HG03108 (cell line): ENCODE measurements at regions not wholly inside any gene's neighbourhood (a gene's known extent, or its start where the extent isn't known, plus 50 kb on each side); places are given as distances from the start of the nearest gene placed in this dataset.

Experiments used
- ATAC-seq: cut with Tn5 transposase; IDR thresholded peaks from one replicate; pipeline ENCODE4 v1.9.1; 2021; ENCODE audit warnings: moderate library complexity; ENCODE audit not compliant: unreplicated experiment

DNA sequence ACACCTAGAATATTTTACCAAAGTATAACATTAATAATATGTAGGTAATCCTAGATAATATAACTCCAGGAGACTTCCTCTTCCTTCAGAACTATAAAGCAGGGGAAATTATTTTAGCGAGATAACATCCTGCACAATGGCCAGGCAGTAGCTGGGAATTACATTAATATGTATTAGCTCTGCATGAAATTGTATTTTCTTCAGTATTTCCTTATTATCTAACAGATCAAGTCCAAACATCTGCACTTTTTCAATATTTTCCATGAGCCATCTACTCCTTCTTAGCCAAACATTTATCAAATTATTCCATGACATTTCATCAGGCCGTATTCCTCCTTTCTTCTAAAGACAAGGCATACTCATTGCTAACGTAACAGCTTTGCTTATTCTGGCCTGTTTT, 98.8 kb upstream of the PCDH9 start:
- no peak for ATAC-seq

DNA sequence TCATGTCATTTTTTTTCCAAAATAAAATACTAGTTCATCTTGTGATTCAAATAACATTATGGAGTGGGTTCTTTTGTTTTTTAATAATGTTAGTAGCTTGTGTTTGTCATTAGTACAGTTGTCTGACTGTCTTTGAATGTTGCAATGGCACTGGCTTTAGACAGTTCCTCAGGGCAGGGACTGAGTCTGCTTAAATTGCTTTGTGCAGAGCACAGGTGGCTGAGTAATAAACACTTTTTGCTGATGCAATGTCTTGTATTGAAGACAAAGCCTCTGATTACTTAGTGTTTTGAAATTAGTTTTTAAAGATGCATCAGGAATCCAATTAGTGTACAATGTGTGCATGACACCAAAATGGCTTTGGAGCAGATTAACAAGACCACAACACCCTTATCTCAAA, 88.7 kb upstream of the PCDH9 start:
- no peak for ATAC-seq

DNA sequence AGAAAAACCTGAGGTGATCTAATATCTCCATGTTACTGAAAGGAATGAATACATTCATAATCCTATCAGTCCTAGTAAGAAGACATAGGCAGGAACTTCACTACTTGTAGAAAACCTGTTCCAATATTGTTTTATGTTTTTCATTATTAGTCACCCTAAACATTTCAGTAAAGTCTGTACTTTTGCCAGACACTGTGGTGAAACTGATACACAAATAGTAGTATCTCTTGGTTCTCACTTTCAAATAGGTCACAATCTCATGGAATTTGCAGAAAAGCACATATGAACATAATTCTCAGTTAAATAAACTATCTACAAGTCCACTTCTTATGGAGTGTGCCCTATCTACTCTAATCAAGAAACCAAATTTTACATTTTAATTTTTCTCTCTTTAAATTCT, 88.3 kb upstream of the PCDH9 start:
- no peak for ATAC-seq

DNA sequence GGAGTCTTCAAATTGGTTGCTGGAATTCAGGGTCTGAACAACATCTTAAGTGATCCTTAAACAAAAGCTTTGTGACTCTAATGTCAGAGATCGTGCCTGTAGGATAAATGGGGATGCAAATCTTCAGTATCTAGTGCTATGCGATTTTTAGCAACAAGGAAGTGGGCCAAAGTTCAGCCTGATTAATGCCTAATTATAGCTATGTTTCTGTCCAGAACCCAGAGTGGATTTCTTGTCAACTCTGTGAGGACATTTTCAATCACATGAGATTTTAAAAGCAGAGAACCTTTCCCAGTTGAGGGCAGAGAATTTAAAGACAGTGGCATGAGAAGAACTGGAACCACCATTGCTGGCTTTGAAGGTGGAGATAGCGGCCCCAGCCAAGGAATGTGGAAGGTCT, 84.3 kb upstream of the PCDH9 start:
- no peak for ATAC-seq

DNA sequence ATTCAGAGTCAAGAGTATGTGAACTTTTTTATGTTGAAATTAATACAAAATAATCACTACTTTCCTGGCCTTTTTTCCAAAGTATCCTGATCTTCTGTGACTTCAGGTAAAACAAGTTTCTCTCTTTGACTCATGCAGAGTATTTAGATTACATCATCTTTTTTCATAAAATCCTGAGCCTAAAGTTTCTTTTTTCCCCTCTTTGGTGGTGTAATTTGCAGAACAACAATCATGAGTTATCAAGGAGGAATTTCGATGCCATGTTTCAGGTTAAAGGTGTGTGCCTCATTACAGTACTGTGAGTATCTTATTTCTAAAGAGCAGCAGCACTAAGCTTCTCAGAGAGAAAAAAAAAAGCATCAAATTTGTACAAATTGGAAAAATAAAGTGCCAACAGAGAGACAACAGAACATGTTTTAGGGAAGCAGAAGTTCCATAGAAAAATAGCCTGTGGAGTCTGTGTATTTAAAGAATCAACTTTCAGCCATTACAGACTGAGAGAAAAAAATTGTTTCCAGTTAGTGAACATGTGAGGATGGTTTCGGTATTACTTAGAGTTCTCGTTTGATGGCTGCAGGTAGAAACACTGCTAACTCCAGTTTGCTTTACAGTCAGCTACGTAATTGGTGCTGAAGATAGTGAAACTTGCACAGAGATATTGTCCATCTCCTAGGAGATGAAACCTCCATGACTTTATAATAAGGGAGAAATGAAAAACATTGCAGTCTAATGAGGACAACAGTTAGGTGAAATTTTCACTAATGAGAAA, 78.1 kb upstream of the PCDH9 start:
- ATAC-seq: no peak

DNA sequence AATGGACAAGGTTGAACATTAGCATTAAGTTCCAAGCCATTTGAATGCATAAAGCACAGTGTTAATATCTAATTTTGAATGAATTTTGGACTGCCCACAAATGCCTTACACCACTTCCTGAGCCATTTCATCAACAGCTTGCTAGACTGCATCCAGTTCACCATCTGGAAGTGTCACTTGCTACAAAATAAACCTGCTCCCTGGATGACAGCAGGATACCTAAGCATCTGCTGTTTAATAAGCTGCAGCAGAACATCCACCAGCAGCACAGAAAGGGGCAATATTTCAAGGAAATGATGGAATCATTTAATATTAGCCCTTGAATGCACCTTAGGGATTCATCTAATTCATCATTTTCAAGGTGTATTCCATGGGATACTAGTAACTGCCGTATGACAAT, 76.6 kb upstream of the PCDH9 start:
- no peak for ATAC-seq

DNA sequence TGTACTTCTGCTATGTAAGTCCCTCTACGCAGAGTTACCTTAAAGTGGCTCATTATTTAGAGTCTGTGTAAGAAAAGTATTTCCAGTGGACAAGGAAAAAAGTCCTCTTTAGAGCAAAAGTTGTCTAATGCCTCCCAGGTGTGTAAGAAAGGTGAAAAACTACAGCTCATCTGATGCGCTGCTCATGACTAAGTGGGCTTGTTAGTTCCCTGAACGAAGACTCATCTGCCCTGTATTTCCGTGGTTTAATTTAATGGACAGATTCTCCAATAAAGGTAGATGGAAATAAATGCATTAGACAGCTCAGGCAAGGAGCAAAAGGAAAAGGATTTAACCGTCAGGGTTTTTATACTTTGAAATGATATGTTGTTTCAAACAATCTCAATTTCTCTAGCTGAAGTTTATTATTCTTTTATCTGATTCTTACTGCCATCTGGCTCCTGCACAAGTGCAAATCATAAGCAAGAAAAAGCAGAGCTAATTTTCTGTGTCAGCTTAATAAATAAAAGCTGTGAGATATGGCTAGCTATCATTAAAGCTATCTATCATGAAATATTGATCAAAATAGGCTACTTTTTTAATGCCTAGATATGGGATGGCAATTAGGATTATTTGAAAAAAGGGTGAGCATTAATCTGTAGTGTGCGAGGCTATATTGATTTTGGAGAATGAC, 73.7 kb upstream of the PCDH9 start:
- no peak for ATAC-seq

DNA sequence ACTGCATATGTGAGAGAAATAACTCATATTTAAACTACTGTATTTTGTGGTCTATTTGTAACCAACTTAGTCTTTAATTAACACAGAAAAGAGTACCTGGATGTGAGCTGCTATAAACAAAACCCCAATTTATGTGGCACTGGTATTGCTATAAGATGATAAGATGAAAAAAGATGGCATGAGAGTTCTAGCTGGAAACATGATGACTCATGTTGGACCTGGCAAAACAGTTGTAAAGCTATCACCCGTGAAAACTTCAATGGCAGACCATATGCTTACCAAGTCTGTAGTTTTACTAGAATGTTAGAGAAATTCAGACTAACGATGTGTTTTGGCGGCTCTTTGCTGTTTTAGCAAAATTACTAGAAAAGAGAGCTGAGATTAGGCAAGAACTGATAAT, 69.6 kb upstream of the PCDH9 start:
- ATAC-seq: no peak

DNA sequence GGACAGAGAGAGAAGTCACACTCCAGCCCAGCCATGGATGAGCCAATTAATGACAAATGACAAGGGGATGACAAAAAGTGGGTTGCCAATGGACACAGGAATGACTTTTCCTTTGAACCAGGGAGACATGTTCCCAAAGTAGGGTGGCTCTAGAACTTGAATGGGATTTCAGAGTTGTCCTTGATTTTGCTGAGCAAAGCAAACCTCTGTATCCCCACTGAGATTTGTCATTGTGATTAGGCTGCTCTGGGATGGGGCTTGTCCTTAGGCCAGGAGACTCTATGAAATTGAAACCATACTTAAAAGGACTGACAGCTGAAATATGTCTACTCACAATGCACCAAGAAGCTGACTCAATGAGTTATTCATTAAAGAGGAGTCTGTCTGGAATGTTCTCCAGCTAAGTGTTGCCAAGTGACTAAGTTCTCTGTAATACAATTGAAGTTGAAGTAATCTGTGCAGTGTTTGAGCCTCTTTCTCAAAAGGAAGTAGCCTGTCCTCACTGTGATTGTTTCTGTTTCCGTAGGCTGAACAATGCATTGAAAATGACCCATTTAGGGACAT, 69.0 kb upstream of the PCDH9 start:
- ATAC-seq: no peak

DNA sequence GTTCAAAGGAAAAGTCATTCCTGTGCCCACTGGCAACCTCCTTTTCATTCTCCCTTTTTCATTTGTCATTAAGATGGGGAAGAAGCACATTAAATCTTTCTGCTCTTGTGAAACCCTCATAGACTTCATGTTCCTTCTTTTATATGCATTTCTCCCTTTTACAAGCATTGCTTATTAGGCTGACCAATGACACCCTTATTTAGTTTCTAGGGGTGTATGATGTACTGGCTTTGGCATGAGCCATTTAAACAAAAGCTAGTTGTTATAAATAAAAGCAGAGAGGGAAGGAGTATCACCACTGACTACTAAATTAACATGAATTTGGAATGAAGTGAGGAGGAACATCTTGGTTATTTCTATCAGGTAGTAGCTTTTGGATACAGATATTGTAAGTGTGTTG, 68.2 kb upstream of the PCDH9 start:
- no peak for ATAC-seq

DNA sequence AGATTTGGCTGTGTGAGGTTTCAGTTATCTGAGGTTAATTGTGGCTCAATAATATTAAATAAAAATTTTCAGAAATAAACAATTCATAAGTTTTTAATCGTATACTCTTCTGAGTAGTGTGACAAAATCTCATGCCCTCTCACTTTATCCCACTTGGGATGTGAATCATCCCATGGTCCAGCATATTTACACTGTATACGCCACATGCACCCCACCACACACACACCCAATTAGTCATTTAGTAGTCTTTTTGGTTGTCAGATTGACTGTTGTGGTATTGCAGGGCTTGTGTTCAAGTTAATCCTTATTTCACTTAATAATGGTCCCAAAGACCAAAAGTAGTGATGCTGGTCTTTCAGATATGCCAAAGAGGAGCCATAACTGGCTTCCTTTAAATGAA, 66.4 kb upstream of the PCDH9 start:
- ATAC-seq: no peak

DNA sequence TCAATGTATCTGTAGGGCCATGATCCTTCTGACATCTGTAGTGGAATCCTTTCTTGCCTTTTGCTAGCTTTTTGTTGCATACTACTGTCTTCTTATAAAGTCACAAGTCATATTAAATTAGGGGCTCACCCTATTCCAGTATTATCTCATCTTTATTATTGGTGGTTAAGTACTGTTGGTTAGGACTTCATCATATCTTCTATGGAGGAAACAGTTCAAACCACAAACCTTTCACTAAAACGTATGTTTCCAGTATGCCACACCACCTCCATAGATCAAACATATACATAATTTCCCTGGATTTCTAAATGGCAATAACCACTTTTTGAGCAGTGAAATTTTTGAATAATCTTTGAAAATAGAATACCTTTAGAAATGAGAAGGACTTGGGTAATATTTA, 62.8 kb upstream of the PCDH9 start:
- ATAC-seq: no peak

DNA sequence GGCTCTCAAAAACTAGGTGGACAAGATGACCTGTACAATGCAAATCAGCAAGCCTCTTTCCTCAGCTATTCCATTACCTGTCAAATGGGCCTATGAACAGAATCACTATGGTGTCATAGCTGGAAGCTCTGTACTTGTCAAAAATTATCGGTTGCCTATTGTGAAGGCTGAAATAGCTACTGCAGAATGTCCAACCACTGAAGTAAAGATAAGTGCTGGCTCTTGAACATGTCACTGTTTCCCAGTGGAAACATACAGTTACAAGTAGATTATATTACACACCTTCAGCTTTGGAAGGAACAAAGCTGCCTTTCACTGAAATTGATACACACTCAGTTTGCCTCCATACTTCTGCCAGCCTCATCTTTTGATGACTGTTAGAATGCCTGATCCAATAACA, 55.5 kb upstream of the PCDH9 start:
- no peak for ATAC-seq

DNA sequence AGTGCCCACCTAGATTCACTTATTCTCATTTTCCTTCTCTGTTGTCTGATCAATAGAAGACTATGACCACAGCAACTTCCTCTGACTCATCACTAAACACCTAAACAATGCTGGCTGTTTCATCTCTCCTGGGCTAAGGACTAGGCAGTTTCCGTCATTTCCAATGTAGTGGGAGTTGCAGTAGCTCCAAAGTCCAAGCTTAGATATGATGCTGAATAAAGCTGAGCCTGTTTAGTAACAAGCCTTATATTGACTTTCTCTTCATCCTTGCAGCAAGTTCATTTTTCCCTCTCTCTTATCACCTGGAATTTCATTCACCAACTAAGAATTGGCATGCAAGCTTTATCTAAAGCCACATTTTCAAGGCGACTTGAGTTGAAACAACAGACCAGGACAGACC, 53.5 kb upstream of the PCDH9 start:
- no peak for ATAC-seq

DNA sequence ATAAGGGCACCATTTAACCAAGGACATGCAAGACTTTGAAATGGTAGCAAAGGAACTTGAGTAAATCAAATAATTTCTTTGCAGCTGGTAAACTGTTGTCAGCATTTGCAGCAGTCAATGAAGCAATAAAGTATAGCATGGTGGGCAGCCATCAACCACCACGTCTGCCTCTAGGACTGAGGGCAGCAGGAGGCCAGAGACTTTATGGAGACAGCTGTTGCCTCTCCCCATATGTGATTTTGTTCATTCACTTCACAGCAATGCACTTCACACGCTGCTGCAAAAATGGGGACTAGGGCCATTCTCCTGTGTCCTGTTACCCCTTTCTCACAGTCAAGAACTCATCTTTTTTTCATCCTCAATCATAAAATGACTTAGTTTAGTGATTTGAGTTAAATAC, 51.3 kb upstream of the PCDH9 start:
- ATAC-seq: no peak
